ENCODE measurements at regions not wholly inside any gene's neighbourhood (a gene's known extent, or its start where the extent isn't known, plus 50 kb on each side); places are given as distances from the start of the nearest gene placed in this dataset.

DNA sequence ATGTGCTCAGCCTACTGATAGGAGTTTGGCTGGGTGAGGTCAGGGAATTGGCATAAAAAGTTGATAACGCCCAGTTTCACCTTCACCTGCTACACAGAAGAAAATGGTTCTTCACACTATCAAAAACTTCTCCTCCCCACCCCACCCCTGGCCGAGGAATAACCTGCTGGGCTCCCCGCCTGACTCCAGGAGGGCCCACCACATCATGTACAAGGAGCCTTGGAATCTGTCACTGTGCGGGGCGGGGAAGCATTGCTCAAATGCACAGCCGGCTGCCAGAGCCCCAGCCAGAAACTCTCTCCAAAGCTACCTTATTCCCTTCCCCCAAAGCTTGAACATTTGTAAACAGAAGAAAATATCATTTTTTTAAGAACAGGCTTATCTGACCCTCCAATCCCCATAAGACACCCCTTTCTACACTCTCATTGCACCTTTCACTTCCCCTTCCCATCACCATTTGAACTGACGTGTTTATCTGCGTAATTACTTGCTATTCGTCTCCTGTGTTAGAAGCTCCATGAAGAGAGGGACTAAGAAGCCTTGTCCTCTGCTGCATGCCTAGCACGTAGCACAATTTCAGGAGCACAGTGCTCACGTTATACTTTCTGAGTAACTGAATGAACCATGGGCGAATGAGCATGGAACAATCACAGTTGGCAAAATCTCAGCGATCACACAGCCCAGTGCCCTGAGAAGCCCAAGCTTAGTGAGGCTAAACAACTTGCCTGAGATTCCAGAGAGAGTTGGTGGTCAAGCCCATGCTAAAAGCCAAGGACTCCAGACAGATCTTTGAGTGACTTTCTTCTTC is 82.9 kb downstream of the HES1 start:
- no peak for DNase-seq (ENCODE audit: low spot score)

DNA sequence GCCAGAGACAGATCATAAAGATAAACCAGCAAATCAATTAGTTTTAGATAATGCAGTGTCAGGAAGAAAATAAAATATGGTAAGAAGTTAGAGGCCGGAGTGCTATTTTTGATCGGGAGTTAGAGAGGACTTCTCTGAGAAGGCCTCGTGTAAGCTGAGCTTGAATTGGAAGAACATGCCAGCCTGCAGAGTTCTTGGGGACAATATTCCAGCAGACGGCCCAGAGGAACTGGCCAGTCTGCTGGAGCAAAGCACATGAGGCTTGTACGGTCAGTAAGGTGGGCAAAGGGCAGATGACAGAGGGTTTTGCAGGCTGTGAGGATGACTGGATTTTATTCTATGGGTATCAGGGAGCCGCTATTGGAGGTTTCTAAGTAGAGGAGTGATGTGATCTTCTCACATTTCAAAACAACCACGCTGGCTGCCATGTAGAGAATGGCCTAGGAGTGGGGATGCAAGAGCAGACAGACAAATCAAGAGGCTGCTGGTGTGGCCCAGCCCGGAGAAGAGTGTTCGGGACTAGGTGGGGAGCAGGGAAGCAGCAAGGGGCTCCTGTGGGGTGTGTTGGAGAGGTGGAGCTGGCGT is 84.0 kb downstream of the HES1 start:
- DNase-seq (ENCODE audit: low spot score) = no peak

DNA sequence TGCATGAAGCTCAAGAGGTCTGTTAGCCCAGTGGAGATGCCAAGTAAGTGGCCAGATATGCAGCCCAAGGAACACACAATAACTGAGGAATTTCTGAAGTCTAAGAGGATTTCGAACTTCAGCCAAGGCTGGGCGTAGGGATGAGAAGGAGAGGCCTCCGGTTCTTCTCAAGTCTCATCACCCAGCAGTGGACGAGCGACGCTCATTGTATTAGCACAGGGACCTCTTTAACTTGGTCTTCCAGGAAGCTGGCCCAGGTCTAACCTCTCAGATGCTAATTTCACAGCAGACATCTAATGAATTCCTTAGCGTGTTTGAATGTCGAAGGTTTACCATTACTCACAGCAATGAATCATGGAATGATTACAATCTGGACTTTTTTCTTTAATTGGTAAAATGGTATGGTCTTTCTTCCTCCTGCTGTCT is 85.0 kb downstream of the HES1 start:
- no peak for DNase-seq (ENCODE audit: low spot score)

DNA sequence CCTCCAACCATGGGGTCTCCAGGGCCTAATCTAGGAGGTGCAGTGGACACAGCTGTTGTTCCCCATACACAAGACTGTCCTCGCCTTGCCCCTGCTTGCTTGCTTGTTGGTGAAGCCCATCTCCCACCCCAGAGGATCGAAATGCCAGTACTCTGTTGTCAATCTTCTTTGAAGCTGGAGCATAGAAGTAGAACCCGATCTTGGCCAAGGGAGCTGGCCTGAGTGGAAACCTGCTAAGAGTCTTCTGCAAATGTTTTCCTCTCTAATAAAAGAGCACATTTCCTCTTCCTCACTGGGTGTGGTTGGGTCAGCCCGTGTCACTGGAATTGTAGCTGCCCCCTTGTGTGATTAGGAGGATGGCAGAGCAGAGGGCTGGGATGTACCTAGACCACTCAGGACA is 85.4 kb downstream of the HES1 start:
- DNase-seq (ENCODE audit: low spot score) = no peak

DNA sequence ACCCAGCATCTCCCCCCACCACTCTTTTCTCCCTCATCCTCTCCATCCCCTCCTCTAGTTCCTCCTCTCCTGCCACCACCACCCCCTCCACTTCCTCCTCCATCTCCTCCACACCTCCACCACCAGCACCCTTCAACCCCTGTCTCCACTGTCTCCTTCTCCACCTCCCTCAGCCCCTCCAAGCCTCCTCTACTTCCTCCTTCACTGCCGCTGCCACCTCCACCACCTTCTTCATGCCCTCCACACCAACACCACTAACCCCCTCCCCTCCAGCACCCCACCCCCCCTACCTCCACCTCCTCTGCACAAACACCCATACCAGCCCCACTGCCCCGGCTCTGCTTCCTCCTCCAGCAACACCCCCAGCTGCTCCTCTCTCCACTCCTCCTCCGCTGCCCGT is 88.0 kb downstream of the HES1 start:
- no peak for DNase-seq (ENCODE audit: low spot score)

DNA sequence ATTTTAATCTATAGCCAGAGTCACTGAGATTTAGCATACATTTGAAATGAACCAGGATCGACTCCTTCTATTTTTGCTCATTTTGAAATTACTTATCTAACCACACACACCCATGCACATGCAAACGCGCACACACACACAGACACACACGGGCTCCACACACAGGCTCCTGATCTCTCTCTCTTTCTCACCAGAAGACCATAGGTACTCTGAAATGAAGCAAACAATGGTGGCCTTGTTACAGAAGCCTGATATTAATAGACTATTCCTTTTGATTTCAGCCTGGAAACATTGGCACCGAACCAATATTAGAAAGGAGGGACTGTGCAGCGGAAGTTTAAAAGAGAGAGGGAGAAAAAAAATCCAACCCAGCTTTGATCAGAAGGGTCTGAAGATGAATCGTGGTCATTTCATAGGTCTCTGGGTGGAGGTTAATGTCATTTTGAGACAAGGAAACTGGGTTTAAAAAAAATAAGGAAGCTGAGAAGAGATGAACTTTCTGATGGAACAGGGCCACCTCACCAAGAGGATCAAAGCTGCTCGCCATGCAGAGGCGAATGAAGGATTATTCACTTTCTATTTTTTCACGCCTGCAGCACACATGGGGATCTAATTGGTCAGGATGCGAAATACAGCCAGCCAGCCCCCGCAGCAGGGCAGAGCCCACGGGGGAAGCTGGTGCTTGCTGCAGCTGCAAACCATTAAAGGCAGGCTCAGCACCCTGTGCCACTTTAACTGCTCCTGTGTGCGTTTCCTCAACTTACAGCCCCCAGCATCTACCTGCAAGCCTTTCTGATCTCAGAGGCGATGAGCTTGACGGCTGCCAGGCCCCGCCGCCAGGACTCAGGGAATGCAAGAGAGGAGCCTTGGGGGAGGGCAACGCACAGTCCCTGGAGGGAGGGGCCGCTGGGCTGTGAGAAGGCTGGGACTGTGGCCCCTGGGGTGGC is 88.8 kb downstream of the HES1 start:
- DNase-seq (ENCODE audit: low spot score) = no peak

DNA sequence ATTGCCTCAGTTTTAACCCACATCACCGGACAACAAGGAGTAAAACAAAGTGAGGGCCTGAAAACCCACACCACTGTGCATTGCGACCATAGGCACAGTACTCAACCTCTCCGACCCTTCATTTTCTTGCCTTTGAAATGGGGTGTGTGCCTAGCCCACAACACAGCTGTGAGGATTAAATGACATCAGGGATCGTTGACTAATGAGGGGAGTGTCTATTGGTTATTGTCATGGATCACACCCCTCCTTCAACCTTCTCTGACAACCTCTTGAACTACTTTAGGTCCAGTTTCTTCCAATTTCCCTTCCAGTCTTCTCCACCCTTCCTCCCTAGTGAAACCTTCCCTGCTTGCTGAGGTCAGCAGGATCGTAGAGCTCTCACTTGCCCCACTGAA is 89.5 kb downstream of the HES1 start:
- no peak for DNase-seq (ENCODE audit: low spot score)

DNA sequence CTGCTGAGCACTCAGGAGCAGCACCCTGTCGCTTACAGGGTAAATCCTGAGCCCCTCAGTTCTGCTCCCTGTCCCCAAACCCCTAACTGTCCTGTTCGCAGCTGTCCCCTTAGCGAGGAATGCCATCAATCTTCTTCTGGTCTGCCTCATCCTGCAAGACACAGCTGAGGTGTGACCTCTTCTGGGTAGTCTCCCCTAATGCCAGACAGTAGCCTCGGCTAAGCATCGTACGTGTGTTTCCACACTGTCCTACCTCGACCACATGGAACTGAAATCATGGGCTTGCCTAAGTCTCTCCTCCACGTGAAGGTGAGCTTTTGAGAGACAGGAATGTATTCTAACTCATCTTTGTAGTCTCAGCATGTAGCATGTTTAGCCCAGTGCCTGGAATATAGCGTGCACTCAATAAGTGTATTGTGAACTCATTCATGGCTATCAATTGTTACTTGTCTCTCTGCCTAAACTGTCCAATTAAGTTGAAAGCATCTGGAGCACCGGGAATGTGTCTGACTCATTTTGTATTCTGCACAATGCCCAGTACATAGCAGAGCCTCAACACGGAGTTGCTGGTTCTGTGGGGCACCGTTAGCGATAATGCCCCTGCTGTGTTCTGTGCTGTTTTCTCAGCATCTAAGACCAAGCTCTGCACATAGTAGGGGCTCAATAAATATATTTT is 90.2 kb downstream of the HES1 start:
- DNase-seq (ENCODE audit: low spot score) = no peak

DNA sequence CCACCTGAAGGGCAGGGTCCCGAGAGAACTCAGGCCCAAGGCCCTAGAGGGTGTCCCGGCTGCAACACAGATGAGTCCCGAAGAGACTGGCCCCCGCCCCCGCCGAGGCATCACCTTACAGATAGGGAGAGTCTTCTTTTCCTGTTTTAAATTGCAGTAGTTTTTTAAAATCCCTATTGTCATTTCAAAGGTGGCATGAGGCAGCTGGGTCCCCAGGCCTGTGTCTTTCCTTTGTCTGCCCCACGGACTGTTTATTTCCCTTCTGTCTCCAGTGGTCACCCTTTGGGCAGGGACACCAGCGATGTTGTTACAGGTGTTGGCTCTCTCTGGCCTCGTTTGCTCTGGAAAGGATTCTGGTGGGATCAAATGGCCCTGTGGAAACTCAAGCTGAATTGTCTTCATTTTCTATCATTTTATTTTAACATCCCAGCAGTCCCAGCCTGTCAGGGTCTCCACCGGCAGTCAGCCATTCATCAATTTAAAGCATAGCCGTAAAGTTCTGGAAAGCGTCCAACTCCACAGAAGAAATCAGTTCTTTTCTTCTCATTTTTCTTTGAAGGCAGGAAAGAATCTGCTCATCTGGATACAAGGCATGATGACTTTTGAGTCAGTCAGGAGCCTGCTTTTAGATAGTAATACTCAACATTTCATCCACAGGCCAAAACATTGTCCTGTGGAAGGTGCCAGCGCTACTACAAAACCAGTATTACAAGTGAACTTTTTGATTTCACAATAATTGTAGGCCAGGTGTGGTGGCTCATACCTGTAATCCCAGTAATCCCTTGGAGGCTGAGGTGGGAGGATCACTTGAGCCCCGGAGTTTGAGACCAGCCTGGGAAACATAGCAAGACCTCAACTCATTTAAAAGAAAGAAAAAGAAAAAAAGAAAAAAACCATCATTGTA is 96.2 kb downstream of the HES1 start:
- no peak for DNase-seq (ENCODE audit: low spot score)

DNA sequence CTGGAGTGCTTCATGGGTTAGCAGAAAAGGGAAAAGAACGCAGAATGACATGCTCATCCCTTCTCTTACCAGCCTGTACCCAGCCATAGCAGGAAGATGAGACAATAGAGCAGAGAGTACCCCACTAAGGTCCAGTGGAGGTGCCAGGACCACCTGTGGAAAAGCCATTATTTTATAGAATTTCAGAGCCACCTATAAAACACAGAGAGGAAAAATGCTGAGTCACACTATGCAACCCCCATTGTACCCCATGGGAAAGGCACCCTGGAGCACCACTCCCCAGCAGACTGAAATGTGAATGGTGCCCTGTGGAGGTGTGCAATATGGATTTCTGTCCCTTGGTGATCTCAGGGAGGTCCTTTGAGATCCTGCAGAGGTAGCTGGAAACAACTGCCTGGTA is 97.2 kb downstream of the HES1 start:
- DNase-seq (ENCODE audit: low spot score) = no peak

DNA sequence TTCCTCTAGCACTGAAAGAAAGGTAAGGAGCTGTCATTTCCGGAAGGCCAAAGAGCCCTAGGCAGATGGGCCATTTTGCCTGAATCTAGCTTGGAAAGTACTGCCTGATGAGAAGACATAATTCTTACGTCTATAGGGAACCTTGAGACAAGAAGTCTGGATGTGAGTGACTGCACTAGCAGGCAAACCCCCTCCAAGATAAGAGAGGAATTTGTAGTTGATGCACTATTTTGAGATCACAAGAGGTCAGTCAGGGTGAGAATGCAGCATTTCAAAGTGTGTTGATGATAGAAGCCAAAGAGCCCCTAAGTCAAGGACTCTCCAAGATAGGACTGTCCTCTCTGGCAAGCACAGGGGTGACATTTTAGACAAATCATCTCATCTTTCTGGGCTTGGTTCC is 99.2 kb downstream of the HES1 start:
- no peak for DNase-seq (ENCODE audit: low spot score)

DNA sequence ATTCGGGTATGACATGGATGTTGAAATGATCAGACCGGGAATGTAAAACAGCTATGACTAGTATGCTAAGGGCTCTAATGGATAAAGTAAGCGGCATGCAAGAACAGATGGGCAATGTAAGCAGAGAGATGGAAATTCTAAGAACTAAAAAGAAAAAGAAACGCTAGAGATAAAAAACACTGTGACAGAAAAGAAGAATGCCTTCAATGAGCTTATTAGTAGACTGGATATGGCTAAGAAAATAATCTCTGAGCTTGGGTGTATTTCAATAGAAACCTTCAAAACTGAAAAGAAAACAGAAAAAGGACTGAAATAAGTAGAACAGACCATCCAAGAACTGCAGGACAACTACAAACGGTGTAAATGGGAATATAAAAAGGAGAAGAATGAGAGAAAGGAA is 101.2 kb downstream of the HES1 start:
- DNase-seq (ENCODE audit: low spot score) = no peak

DNA sequence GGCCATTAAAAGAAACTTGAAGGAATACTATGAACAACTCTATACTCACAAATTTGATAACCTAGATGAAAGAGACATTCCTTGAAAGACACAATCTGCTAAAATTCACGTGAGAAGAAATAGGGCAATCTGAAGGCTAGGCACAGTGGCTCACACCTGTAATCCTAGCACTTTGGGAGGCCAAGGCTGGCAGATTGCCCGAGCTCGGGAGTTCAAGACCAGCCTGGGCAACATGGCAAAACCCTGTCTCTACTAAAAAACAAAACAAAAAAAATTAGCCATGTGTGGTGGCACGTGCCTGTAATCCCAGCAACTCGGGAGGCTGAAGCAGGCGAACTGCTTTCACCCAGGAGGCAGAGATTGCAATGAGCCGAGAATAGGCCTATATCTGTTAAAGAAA is 104.8 kb downstream of the HES1 start:
- no peak for DNase-seq (ENCODE audit: low spot score)

DNA sequence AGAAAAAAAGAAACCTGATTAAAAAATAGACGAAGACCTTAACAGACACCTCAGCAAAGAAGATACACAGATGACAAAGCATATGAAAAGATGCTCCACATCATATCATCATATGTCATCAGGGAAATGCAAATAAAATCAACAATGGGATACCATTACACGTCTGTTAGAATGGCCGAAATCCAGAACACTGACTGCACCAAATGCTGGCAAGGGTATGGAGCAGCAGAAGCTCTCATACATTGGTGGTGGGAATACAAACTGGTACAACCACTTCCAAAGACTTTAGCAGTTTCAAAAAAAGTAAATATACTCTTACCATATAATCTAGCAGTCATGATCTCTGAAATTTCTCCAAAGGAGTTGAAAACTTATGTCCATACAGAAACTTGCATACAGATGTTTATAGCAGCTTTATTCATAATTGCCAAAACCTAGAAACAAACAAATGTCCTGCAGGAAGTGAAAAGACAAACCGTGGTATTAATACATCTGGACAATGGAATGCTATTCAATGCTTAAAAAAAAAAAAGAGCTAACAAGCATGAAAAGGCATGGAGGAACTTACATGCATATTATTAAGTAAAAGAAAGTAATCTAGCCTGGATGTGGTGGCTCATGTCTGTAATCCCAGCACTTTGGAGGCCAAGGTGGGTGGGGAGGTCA is 107.4 kb downstream of the HES1 start:
- DNase-seq (ENCODE audit: low spot score) = no peak

DNA sequence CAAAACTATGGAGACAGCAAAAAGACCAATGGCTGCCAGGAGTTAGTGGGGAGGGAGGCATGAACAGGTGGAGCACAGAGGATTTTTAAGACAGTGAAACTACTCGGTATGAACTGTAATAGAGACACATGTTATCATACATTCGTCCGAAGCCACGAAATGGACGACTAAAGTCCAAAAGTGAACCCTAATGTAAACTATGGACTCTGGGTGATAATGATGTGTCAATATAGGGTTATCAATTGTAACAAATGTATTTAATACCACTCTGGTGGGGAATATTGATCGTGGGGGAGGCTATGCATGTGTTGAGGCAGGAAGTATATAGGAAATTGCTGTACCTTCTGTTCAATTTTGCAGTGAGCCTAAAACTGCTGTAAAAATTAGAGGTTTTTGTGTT is 107.0 kb downstream of the CPN2 start:
- no peak for DNase-seq (ENCODE audit: low spot score)

DNA sequence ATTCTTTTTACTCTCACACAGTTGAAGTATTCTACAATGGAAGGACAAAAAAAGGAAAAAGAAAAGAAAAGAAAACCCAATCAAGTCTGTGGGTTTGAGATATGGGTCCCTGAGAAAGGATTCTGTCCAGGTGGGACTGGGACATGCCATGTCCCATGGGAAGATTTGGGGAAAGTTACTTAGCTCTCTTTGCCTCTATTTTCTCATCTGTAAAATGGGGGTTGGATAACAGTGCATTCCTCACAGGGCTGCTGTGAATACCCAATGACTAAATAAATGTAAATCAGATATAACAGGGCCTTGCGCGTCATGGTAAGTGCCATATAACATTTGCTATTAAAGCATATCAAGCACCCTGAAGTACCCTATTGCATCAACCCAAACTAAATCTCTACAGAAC is 105.7 kb downstream of the CPN2 start:
- no peak for DNase-seq (ENCODE audit: low spot score)

DNA sequence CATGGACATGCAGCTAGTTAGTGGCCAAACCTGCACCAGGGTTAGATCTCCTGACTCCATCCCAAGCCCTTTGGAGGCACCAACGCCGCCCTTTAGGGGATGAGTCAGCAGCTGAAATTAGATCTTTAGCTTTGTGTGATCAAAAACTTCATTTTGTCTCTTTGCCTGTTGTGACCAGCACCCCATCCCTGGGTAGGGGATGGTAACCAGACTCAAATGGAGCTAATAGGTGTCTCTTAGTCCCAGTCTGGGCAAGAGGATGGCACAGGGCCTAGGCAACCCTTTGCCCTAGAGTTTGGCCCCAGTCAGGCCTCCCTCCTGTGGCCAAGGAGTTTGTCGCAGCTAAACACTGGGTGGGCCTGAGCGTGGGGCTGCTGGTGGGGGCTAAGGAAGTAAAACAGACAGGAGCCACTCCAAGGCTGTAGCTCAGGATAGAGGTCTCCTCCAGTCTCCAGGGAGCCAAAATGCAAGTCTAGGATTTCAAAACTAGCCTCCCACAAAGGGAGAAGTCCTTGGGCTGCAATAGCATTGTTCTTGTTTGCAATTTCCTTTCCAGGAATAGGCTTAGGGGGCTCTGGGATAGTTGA is 105.1 kb downstream of the CPN2 start:
- DNase-seq (ENCODE audit: low spot score) = peak; percentile 62

DNA sequence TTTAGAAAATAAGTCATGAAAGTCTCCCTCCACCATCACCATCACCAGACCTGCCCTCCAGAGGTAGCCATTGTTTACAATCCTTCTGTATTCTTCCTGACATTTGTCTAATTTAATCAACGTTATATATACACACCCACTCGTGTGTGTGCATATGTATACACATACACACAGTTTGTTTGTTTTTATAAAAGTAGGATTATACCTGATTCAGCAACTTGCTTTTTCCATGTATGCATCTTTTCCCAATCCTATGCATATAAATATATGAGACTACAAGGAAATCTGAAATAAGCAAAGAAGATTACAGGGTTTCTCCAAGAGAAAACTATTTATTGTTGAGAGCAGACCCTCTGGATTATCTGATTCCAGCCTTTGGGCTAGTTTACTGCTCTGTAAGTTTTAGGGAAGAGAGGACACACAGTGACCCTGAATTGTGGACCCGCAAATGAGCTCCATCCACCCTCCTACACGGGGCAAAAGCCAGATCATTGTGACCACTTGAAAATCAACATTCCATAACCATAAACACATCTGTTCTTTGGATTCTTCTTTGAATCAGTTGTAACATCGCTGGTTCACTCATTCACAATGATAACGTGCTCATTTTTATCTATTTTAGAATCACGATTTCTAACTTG is 104.3 kb downstream of the CPN2 start:
- DNase-seq (ENCODE audit: low spot score) = peak; percentile 8

DNA sequence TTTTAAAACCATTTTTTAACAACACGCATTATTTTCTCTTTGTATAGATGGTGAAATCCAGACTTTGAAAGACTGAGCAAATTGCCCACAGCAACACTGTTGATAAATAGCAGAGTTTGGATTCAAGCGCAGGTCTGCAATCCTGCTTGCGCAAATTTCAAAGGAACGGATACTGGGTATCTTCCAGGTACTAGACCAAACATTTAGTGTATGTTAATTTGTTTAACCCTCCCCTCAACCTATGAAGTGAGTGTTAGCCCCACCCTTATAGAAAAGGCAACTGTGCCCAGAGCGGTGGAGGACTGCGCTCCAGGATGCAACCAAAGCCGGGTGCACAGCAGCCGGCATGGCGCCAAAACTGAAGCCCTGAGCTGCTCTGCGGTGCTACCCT is 103.8 kb downstream of the CPN2 start:
- DNase-seq (ENCODE audit: low spot score) = no peak

Measured in mesenteric fat pad (tissue), 1 donor.